Mesendoderm (in vitro differentiated cells): ENCODE measurements at regions not wholly inside any gene's neighbourhood (a gene's known extent, or its start where the extent isn't known, plus 50 kb on each side); places are given as distances from the start of the nearest gene placed in this dataset.

ENCODE experiments used
- DNase-seq: peaks from one replicate; pipeline ENCODE4 v3.0.0; 2013
- H2AK5ac ChIP-seq: 2 replicates; pipeline ENCODE4 v1.6.1; 2013; ENCODE audit warnings: low read length, inconsistent platforms
- H2BK120ac ChIP-seq: 2 replicates; pipeline ENCODE4 v1.6.1; 2013; ENCODE audit warnings: low read depth, mild to moderate bottlenecking, low read length, moderate library complexity, mixed read lengths
- H2BK15ac ChIP-seq: replicated peaks from 2 replicates; pipeline ENCODE4 v1.6.1; 2013; ENCODE audit warnings: low read depth, mild to moderate bottlenecking, moderate library complexity
- H2BK5ac ChIP-seq: 2 replicates; pipeline ENCODE4 v1.6.1; 2013; ENCODE audit warnings: low read length, inconsistent platforms
- H3K18ac ChIP-seq: 2 replicates; pipeline ENCODE4 v1.6.1; 2013; ENCODE audit warnings: mild to moderate bottlenecking, low read length, mixed read lengths
- H3K23ac ChIP-seq: one replicate; pipeline ENCODE4 v1.6.1; 2013; ENCODE audit warnings: low read length
- H3K27ac ChIP-seq: 2 replicates; pipeline ENCODE4 v1.5.1; 2013; ENCODE audit warnings: low read depth, mild to moderate bottlenecking, inconsistent platforms, low read length, moderate library complexity
- H3K27me3 ChIP-seq: 2 replicates; pipeline ENCODE4 v1.6.1; 2013; ENCODE audit warnings: low read length, control low read depth, mild to moderate bottlenecking, inconsistent platforms; ENCODE audit not compliant: insufficient read depth, poor library complexity
- H3K36me3 ChIP-seq: 2 replicates; pipeline ENCODE4 v1.6.1; 2013; ENCODE audit warnings: low read length, inconsistent platforms; ENCODE audit not compliant: control insufficient read depth, insufficient read depth
- H3K4ac ChIP-seq: one replicate; pipeline ENCODE4 v1.6.1; 2013; ENCODE audit warnings: low read depth, mild to moderate bottlenecking, low read length, moderate library complexity
- H3K4me1 ChIP-seq: 2 replicates; pipeline ENCODE4 v1.6.1; 2013; ENCODE audit warnings: low read depth, low read length, inconsistent platforms; ENCODE audit not compliant: control insufficient read depth
- H3K4me2 ChIP-seq: 2 replicates; pipeline ENCODE4 v1.6.1; 2013; ENCODE audit warnings: low read length
- H3K4me3 ChIP-seq: 2 replicates; pipeline ENCODE4 v1.5.1; 2013; ENCODE audit warnings: mild to moderate bottlenecking, low read length
- H3K56ac ChIP-seq: one replicate; pipeline ENCODE4 v1.6.1; 2013; ENCODE audit warnings: low read length
- H3K79me1 ChIP-seq: 2 replicates; pipeline ENCODE4 v1.6.1; 2013; ENCODE audit warnings: low read length, inconsistent platforms
- H3K79me2 ChIP-seq: 2 replicates; pipeline ENCODE4 v1.6.1; 2013; ENCODE audit warnings: mild to moderate bottlenecking, low read length; ENCODE audit not compliant: control insufficient read depth, insufficient read depth
- H3K9ac ChIP-seq: 2 replicates; pipeline ENCODE4 v1.6.1; 2013; ENCODE audit warnings: low read length, inconsistent platforms
- H4K5ac ChIP-seq: one replicate; pipeline ENCODE4 v1.6.1; 2013; ENCODE audit warnings: low read length
- H4K8ac ChIP-seq: one replicate; pipeline ENCODE4 v1.6.1; 2013; ENCODE audit warnings: low read depth, mild to moderate bottlenecking, control low read depth, low read length, moderate library complexity
- WGBS: extraction: QIAGEN DNeasy Blood & Tissue Kit; methylation state at CpG from one replicate; pipeline ENCODE4 v1.1.7; 2013; ENCODE audit warnings: low lambda C conversion rate, missing lambda C conversion rate; ENCODE audit not compliant: insufficient coverage; ENCODE audit errors: extremely low coverage; 5-methylcytosine and 5-hydroxymethylcytosine counted together

DNA sequence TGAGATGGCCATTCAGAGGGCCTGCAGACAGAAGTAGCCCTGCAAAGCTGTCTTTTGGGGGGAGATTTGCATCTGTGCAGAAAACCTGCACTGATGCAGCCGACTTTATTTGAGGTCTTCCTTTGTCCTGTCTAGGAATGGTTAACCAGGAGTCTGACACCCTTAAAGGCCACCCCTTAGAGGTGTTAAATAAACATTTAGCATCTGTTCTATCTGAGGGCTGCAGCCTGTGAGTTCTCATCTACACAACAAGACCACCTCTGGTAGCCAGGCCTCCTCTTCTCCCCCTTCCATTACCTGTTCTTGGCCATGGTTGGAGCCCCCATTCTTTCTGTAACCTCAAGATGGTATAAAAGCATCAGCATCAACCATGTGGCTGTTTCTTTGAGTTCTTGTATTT lies 214.4 kb upstream of the HS6ST1 start:
- H3K4ac ChIP-seq: no peak overlapping the region
- no peak overlapping the region for H3K4me2 ChIP-seq
- no peak overlapping the region for H4K5ac ChIP-seq
- H3K27ac ChIP-seq: no peak overlapping the region
- no peaks in the 10 kb centered on the region for H3K79me1 ChIP-seq
- H3K27me3 ChIP-seq: no peaks in the 10 kb centered on the region
- no peak overlapping the region for H2BK120ac ChIP-seq
- H4K8ac ChIP-seq: no peak overlapping the region
- H3K18ac ChIP-seq: peak overlapping the region; percentile 51
- H2BK15ac ChIP-seq: no peak overlapping the region
- peak; percentile 76 for DNase-seq
- peaks cover 8% of the 10 kb centered on the region for H3K4me1 ChIP-seq
- H3K9ac ChIP-seq: no peak overlapping the region
- no peak overlapping the region for H2BK5ac ChIP-seq
- no CpG with 5 or more reads among the region's 1 CpG for WGBS
- H3K23ac ChIP-seq: no peak overlapping the region
- no peaks in the 10 kb centered on the region for H3K36me3 ChIP-seq
- H3K56ac ChIP-seq: no peak overlapping the region
- H2AK5ac ChIP-seq: no peak overlapping the region
- H3K4me3 ChIP-seq: no peak overlapping the region
- no peaks in the 10 kb centered on the region for H3K79me2 ChIP-seq

GRCh38 chr2:128534688-128535392 lies 216.2 kb upstream of the HS6ST1 start:
- no peak overlapping the region for H3K27ac ChIP-seq
- WGBS: no CpG with 5 or more reads among the region's 4 CpGs
- no peaks in the 10 kb centered on the region for H3K27me3 ChIP-seq
- no peak overlapping the region for H4K8ac ChIP-seq
- H2BK15ac ChIP-seq: no peak overlapping the region
- peak overlapping the region; percentile 66 for H2BK120ac ChIP-seq
- H3K18ac ChIP-seq: peak overlapping the region; percentile 46
- H3K4me3 ChIP-seq: no peak overlapping the region
- H2BK5ac ChIP-seq: no peak overlapping the region
- DNase-seq: no peak
- H3K9ac ChIP-seq: no peak overlapping the region
- H3K4me1 ChIP-seq: peaks cover 8% of the 10 kb centered on the region
- no peak overlapping the region for H2AK5ac ChIP-seq
- H3K56ac ChIP-seq: no peak overlapping the region
- H3K4me2 ChIP-seq: no peak overlapping the region
- no peaks in the 10 kb centered on the region for H3K79me1 ChIP-seq
- no peak overlapping the region for H4K5ac ChIP-seq
- H3K23ac ChIP-seq: no peak overlapping the region
- no peaks in the 10 kb centered on the region for H3K36me3 ChIP-seq
- no peaks in the 10 kb centered on the region for H3K79me2 ChIP-seq
- peak overlapping the region; percentile 63 for H3K4ac ChIP-seq

DNA sequence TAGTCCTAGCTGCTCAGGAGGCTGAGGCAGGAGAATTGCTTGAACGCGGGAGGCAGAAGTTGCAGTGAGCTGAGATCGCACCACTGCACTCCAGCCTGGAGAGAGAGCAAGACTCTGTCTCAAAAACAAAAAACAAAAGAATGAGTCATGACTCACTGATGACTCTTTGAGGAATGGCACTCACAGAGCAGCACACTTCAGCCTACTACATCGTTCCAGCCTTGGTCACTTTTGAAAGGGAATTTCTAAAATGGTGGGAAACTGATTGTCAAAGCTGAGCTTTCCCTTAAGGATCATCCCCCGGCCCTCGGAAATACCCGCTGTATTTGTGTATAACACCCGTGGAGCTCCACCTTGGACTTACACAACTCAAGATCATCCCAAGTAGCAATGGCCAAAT lies 217.3 kb upstream of the HS6ST1 start:
- Histone ChIP-seq H3K4ac (no peak overlapping the region), H3K23ac (no peak overlapping the region), H3K4me3 (no peak overlapping the region), H3K36me3 (no peaks in the 10 kb centered on the region), H3K79me1 (no peaks in the 10 kb centered on the region), H2BK120ac (no peak overlapping the region), H3K56ac (no peak overlapping the region), H2AK5ac (no peak overlapping the region), H3K4me2 (no peak overlapping the region), H2BK15ac (peak overlapping the region; percentile 22), H3K27ac (no peak overlapping the region), H4K8ac (no peak overlapping the region), H4K5ac (no peak overlapping the region), H3K18ac (peak overlapping the region; percentile 72), H3K79me2 (no peaks in the 10 kb centered on the region), H3K27me3 (no peaks in the 10 kb centered on the region), H2BK5ac (no peak overlapping the region), H3K9ac (no peak overlapping the region), H3K4me1 (peaks cover 8% of the 10 kb centered on the region)
- DNase-seq: peak; percentile 73
- no CpG with 5 or more reads among the region's 8 CpGs for WGBS

GRCh38 chr2:128536925-128537620 lies 218.4 kb upstream of the HS6ST1 start:
- peaks cover 8% of the 10 kb centered on the region for H3K4me1 ChIP-seq
- peak overlapping the region; percentile 53 for H3K18ac ChIP-seq
- H3K27me3 ChIP-seq: no peaks in the 10 kb centered on the region
- DNase-seq: peak; percentile 90
- no peaks in the 10 kb centered on the region for H3K79me1 ChIP-seq
- H3K56ac ChIP-seq: peak overlapping the region; percentile 71
- H3K9ac ChIP-seq: peak overlapping the region; percentile 7
- H3K27ac ChIP-seq: peak overlapping the region; percentile 42
- no peak overlapping the region for H2BK15ac ChIP-seq
- no peak overlapping the region for H4K8ac ChIP-seq
- peak overlapping the region; percentile 24 for H3K4ac ChIP-seq
- H3K79me2 ChIP-seq: no peaks in the 10 kb centered on the region
- no peaks in the 10 kb centered on the region for H3K36me3 ChIP-seq
- no peak overlapping the region for H2BK120ac ChIP-seq
- no peak overlapping the region for H4K5ac ChIP-seq
- H2BK5ac ChIP-seq: no peak overlapping the region
- H3K4me2 ChIP-seq: no peak overlapping the region
- no CpG with 5 or more reads among the region's 14 CpGs for WGBS
- no peak overlapping the region for H3K23ac ChIP-seq
- H2AK5ac ChIP-seq: no peak overlapping the region
- no peak overlapping the region for H3K4me3 ChIP-seq

DNA sequence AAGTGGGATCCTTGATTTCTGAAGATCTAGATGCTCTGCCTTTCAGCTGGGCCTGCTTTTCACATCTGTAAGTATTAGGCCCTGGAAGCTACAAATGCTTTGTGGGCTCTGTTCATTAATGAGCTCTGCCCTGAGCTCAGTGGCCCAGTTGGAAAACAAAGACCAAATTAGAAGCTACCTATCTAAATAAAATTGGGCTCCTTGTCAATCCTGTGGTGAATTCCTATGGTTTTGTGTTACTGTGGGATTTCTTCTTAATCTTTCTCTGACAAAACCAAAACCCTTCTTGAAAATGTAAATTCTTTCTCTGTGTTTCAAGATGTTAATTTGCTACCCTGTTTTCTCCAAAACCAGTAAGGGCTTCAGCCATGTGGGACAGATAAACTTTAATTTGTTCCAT lies 219.0 kb upstream of the HS6ST1 start:
- Histone ChIP-seq H3K4me1 (peaks cover 8% of the 10 kb centered on the region), H3K9ac (peak overlapping the region; percentile 7), H3K27me3 (no peaks in the 10 kb centered on the region), H3K4ac (peak overlapping the region; percentile 24), H2BK5ac (no peak overlapping the region), H3K79me2 (no peaks in the 10 kb centered on the region), H3K56ac (peak overlapping the region; percentile 71), H3K23ac (no peak overlapping the region), H2AK5ac (no peak overlapping the region), H2BK120ac (no peak overlapping the region), H2BK15ac (no peak overlapping the region), H3K27ac (peak overlapping the region; percentile 42), H3K36me3 (no peaks in the 10 kb centered on the region), H4K8ac (no peak overlapping the region), H3K79me1 (no peaks in the 10 kb centered on the region), H3K18ac (peak overlapping the region; percentile 25), H4K5ac (no peak overlapping the region), H3K4me3 (no peak overlapping the region), H3K4me2 (no peak overlapping the region)
- no peak for DNase-seq
